ENCODE measurements at regions not wholly inside any gene's neighbourhood (a gene's known extent, or its start where the extent isn't known, plus 50 kb on each side); places are given as distances from the start of the nearest gene placed in this dataset.
"Not testable (repeated sequence)": the region's sequence is repeated elsewhere in the genome, so short reads cannot be mapped to it uniquely, and the experiment has no call there.

DNA sequence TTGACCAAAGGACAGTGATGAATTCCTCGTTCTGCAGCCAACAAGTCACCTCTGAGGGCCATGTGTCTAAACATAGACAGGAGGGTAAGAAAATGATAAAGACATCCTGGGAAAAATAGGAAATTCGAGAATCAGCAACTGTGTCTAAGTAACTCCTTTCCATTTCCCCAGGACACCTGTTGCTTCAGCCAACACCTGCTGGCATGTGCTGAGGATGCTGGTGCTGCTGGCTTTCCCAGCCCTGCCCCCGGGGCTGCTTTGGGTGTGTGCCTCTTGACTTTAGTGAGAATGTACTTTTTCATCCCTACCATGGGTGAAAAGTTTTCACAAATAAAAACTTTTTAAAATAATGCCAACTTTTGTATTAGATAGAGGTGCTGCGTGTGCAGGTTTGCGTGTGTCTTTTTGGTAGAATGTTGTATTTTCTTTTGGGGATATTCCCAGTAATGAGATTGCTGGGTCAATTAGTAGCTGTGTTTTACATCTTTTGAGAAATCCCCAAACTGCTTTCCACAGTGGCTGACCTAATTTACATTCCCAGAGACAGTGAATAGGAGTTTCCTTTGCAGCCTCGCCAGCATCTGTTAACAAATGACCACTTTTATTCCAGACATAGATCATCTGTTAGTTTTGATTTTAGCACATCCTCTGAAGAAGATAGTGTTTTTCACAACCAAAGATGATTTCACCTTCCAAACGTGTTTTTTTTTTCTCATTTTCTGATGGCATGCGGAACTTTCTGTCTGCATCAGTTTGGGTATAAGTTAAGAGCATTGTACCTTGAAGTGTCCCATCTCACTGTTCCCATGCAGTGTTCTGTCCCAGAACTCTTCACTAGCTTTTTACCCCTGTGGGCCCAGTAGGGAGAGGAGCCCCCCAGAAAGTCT is 104.2 kb upstream of the ACBD5 start:
- no peak for DNase-seq (ENCODE audit: low read depth in 3 of 3)

- DNase-seq (ENCODE audit: low read depth in 3 of 3) = no peak
These were observed 100.4 kb upstream of the ACBD5 start for GRCh38 chr10:27341001-27341400.

- DNase-seq (ENCODE audit: low read depth in 3 of 3) = not testable (repeated sequence)
These were observed 94.6 kb upstream of the ACBD5 start for GRCh38 chr10:27335246-27335645.

GRCh38 chr10:27330074-27330473 is 89.5 kb upstream of the ACBD5 start:
- DNase-seq (ENCODE audit: low read depth in 3 of 3) = no peak

DNA sequence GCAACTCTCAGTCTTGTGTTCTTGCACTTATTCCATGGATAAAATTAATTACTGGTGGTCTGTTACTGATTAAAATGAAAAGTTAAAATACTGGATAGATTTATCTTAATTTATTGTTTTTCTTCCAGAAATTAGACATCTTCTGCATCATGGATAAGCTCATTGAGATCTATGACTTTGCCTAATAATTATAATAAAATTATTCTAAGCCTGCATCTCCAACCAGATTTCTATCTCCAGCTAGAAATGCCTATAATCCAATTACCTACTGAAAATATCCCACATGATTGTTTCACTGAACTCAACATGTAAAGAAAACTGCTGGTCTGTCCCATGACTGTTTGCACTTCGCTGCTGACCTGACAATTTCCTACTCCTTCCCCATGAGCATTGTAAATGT is 88.3 kb upstream of the ACBD5 start:
- no peak for DNase-seq (ENCODE audit: low read depth in 3 of 3)

DNA sequence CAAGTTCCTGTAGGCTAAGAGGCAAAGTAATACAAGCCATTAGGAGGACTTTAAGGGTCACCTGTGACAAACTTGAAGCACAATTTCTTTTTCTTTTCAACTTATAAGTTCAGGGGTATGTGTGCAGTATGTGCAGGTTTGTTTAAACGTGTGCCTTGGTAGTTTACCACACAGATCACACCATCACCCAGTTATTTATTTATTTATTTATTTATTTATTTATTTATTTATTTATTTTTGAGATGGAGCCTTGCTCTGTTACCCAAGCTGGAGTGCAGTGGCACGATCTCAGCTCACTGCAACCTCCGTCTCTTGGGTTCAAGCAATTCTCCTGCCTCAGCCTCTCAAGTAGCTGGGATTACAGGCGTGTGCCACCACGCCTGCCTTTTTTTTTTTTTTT is 86.2 kb upstream of the ACBD5 start:
- DNase-seq (ENCODE audit: low read depth in 3 of 3) = not testable (repeated sequence)

GRCh38 chr10:27319752-27320431 is 79.3 kb upstream of the ACBD5 start:
- peak in 2 of 3 donors; percentile 5 to 21 for DNase-seq (ENCODE audit: low read depth in 3 of 3)

GRCh38 chr10:27319139-27319538 is 78.5 kb upstream of the ACBD5 start:
- DNase-seq (ENCODE audit: low read depth in 3 of 3) = not testable (repeated sequence)

- DNase-seq (ENCODE audit: low read depth in 3 of 3) = peak in 1 of 3 donors; percentile 11
These were observed 74.5 kb upstream of the ACBD5 start for GRCh38 chr10:27315082-27315481.

- not testable (repeated sequence) for DNase-seq (ENCODE audit: low read depth in 3 of 3)
These were observed 73.0 kb upstream of the ACBD5 start for GRCh38 chr10:27313586-27313985.

GRCh38 chr10:27312854-27313253 is 72.3 kb upstream of the ACBD5 start:
- no peak for DNase-seq (ENCODE audit: low read depth in 3 of 3)

DNA sequence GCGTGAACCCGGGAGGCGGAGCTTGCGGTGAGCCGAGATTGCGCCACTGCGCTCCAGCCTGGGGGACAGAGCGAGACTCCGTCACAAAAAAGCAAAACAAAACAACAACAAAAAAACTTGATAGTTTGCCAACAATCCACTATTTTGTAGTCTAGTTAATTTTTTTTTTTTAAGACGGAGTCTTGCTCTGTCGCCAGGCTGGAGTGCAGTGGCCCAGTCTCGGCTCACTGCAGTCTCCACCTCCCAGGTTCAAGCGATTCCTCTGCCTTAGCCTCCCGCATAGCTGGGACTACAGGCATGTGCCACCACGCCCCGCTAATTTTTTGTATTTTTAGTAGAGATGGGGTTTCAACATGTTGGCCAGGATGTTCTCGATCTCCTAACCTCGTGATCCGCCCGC is 71.2 kb upstream of the ACBD5 start:
- DNase-seq (ENCODE audit: low read depth in 3 of 3) = not testable (repeated sequence)

GRCh38 chr10:27298522-27298850 is 57.9 kb upstream of the ACBD5 start:
- not testable (repeated sequence) for DNase-seq (ENCODE audit: low read depth in 3 of 3)

GRCh38 chr10:27297844-27298521 is 57.4 kb upstream of the ACBD5 start:
- no peak for DNase-seq (ENCODE audit: low read depth in 3 of 3)

DNA sequence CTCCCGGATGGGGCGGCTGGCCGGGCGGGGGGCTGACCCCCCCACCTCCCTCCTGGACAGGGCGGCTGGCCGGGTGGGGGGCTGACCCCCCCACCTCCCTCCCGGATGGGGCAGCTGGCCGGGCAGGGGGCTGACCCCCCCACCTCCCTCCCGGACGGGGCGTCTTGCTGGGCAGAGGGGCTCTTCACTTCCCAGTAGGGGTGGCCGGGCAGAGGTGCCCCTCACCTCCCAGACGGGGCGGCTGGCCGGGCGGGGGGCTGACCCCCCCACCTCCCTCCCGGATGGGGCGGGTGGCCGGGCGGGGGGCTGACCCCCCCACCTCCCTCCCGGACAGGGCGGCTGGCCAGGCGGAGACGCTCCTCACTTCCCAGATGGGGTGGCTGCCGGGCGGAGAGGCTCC is 55.7 kb upstream of the ACBD5 start:
- not testable (repeated sequence) for DNase-seq (ENCODE audit: low read depth in 3 of 3)

DNA sequence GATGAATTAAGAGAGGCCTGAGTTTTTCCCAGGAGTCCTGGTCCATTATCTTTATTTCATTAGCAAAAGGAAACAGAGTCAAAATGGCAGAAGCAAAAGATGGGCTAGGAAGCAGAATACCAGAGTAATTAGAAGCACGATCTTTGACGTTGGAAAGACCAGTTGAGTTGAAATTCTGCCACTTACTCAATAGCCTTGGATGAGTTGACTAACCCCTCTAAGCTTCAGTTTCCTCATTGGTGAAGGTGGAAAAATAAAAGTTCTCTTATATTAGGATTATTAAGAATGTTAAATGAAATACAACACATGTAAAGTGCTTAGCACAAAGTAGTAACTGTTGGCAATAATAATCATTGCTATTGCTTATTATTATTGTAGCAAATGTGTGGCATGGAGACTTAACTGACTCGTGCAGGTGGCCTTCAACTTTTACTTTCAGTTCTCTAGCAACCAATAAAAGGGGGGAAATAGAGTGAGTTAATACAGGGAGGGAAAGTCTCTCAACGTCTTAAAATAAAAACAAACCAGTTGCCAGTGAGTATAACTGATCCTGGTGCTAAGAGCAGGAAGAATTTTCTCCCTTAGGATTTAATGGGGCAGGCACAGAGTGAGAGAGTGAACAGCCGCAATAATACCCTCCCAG is 50.8 kb upstream of the ACBD5 start:
- not testable (repeated sequence) for DNase-seq (ENCODE audit: low read depth in 3 of 3)
